ENCODE measurements at regions not wholly inside any gene's neighbourhood (a gene's known extent, or its start where the extent isn't known, plus 50 kb on each side); places are given as distances from the start of the nearest gene placed in this dataset.

GRCh38 chr10:111765216-111765615, 418.3 kb downstream of the GPAM start:
- DNase-seq = no peak
- no CpG with 5 or more reads among the region's 2 CpGs for WGBS (ENCODE audit: extremely low coverage, insufficient read length, low lambda C conversion rate)
- Histone ChIP-seq H3K56ac (ENCODE audit: insufficient read length, low read depth, low read length) (no peak overlapping the region), H3T11ph (ENCODE audit: low read length) (no peak overlapping the region), H3K79me2 (ENCODE audit: insufficient read depth, low read length) (no peaks in the 10 kb centered on the region), H3K23me2 (ENCODE audit: insufficient read length, low read depth, low read length, poor library complexity, severe bottlenecking) (no peaks in the 10 kb centered on the region), H3K23ac (ENCODE audit: insufficient read length, low read depth, low read length) (no peak overlapping the region), H3K79me1 (ENCODE audit: insufficient read depth, low read depth, low read length, poor library complexity, severe bottlenecking) (no peaks in the 10 kb centered on the region), H2AK5ac (ENCODE audit: insufficient read length, low read length) (no peak overlapping the region), H3K9ac (ENCODE audit: extremely low read depth, insufficient read length, low read length) (no peak overlapping the region), H4K5ac (ENCODE audit: insufficient read length, low read depth, low read length) (no peak overlapping the region), H2BK20ac (ENCODE audit: low read depth, low read length, poor library complexity, severe bottlenecking) (no peak overlapping the region), H2BK120ac (ENCODE audit: low read depth, low read length, poor library complexity, severe bottlenecking) (no peak overlapping the region), H3K4me2 (ENCODE audit: insufficient read depth, insufficient read length, low read length) (no peak overlapping the region), H3K27me3 (ENCODE audit: insufficient read depth, low read length) (no peaks in the 10 kb centered on the region), H3K9me3 (ENCODE audit: control insufficient read depth, low read depth, low read length) (no peaks in the 10 kb centered on the region), H4K8ac (replicated peaks; ENCODE audit: insufficient read length, low read depth, low read length) (no peak overlapping the region), H3K4me1 (ENCODE audit: insufficient read depth, low read length) (no peaks in the 10 kb centered on the region), H3K27ac (ENCODE audit: insufficient read length, low read depth, low read length) (no peak overlapping the region), H4K91ac (ENCODE audit: insufficient read length, low read depth, low read length) (no peak overlapping the region), H2BK5ac (ENCODE audit: insufficient read length, low read length) (no peak overlapping the region), H3K18ac (ENCODE audit: insufficient read length, low read depth, low read length) (no peak overlapping the region), H2BK15ac (ENCODE audit: low read depth, low read length) (no peak overlapping the region), H3K4ac (ENCODE audit: low read depth, low read length) (no peak overlapping the region), H2AFZ (ENCODE audit: low read length) (no peak overlapping the region), H3K14ac (ENCODE audit: insufficient read depth, low read length) (no peak overlapping the region), H4K20me1 (ENCODE audit: control insufficient read depth, insufficient read depth, insufficient read length) (no peaks in the 10 kb centered on the region), H2BK12ac (ENCODE audit: insufficient read length, low read depth, low read length) (no peak overlapping the region)
- Mint-ChIP-seq H3K9me3 (peaks cover 2 to 6% of the 10 kb centered on the region in 2 experiments; a peak in 2 of 5 replicates), H3K27ac (no peak overlapping the region), H3K4me1 (peaks cover 21 to 31% of the 10 kb centered on the region in 2 experiments), H3K4me3 (no peak overlapping the region), H3K27me3 (ENCODE audit: low read depth) (no peaks in the 10 kb centered on the region; the same call in 1 of the 2 replicates), H3K36me3 (ENCODE audit: insufficient read depth in 1 of 3, low read depth in 3 of 3) (0 out of 7 replicates have a peak, but pooled peaks cover 0 to 1% (median 0%) of the 10 kb centered on the region in 3 experiments)
- TF ChIP-seq, protein P1, sequence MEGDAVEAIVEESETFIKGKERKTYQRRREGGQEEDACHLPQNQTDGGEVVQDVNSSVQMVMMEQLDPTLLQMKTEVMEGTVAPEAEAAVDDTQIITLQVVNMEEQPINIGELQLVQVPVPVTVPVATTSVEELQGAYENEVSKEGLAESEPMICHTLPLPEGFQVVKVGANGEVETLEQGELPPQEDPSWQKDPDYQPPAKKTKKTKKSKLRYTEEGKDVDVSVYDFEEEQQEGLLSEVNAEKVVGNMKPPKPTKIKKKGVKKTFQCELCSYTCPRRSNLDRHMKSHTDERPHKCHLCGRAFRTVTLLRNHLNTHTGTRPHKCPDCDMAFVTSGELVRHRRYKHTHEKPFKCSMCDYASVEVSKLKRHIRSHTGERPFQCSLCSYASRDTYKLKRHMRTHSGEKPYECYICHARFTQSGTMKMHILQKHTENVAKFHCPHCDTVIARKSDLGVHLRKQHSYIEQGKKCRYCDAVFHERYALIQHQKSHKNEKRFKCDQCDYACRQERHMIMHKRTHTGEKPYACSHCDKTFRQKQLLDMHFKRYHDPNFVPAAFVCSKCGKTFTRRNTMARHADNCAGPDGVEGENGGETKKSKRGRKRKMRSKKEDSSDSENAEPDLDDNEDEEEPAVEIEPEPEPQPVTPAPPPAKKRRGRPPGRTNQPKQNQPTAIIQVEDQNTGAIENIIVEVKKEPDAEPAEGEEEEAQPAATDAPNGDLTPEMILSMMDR (conservative IDR thresholded peaks at IDR 0.05) = no peak
